M059J (cell line): ENCODE measurements at regions not wholly inside any gene's neighbourhood (a gene's known extent, or its start where the extent isn't known, plus 50 kb on each side); places are given as distances from the start of the nearest gene placed in this dataset.
"Not testable (repeated sequence)": the region's sequence is repeated elsewhere in the genome, so short reads cannot be mapped to it uniquely, and the experiment has no call there.

ENCODE experiments used
- DNase-seq: peaks from one replicate; pipeline ENCODE4 v3.0.0-alpha.2; 2012; ENCODE audit warnings: low read depth

- no peak for DNase-seq
Measured at GRCh38 chr7:13708670-13709069, 280.8 kb downstream of the ETV1 start.

- DNase-seq = no peak
Measured at GRCh38 chr7:13713092-13713491, 276.4 kb downstream of the ETV1 start.

GRCh38 chr7:13715534-13715933, 273.9 kb downstream of the ETV1 start:
- DNase-seq = no peak

DNA sequence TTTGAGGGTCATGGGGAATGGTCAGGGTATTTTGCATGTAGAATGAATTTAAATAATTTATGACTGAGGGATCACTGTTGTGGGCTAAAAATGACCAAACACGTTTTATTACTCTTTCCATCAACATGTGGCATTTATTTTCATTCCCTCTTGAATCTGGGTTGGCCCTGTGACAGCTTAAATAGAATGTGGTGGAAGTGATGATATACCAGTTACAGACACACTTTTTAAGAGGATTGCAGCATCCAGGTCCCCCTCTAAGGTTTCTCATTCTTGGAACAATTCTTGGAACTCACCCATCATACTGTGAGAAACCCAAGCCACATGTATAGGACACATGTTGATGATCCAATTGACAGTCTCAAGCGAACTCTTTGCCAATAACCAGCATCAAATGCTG, 272.4 kb downstream of the ETV1 start:
- DNase-seq = no peak

GRCh38 chr7:13724191-13724976, 265.1 kb downstream of the ETV1 start:
- DNase-seq = no peak

- peak; percentile 7 for DNase-seq
Measured at GRCh38 chr7:13724977-13725566, 264.4 kb downstream of the ETV1 start.

- DNase-seq = no peak
Measured at GRCh38 chr7:13725591-13725990, 263.9 kb downstream of the ETV1 start.

- peak; percentile 5 for DNase-seq
Measured at GRCh38 chr7:13727279-13727678, 262.2 kb downstream of the ETV1 start.

- no peak for DNase-seq
Measured at GRCh38 chr7:13727751-13728150, 261.7 kb downstream of the ETV1 start.

- not testable (repeated sequence) for DNase-seq
Measured at GRCh38 chr7:13728430-13728829, 261.0 kb downstream of the ETV1 start.

- DNase-seq = peak; percentile 47
Measured at GRCh38 chr7:13731643-13732042, 257.8 kb downstream of the ETV1 start.

DNA sequence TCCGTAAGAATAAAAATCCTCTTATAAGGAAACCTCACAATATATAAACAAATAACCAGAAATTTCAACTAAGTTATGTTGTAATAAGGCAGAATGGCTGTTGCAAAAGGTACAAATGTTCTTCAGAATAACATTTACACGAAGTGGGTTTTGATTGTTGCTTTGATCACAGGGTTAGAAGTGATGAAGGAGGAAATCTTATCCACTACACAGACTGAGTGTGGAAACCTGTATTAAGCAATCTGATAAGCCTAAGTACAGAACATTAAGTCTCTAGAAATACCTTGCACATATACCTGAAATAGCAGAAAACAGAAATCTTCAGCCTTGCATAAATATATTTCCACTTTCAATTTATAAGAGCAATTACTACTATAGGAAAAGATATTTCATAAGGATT, 251.9 kb downstream of the ETV1 start:
- DNase-seq = no peak

GRCh38 chr7:13742126-13742525, 247.3 kb downstream of the ETV1 start:
- DNase-seq = peak; percentile 96

DNA sequence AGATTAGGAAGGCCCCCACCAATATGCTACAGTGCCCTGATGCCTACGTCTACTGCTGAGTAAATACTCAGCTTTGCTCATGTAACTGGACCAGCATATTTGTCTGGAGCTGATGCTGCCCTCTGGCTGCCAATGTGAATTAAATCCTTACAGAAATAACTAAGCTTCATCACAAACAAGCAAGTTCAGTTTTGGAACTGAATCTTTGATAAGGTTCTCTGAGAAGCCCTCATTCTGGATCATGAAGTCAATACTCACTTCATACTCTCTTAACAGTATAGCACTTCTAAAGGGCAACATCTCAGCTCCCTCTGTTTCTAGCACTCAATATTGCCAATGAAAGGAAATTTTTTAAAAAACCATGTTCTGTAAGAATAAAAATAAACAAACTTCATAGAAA, 246.7 kb downstream of the ETV1 start:
- peak; percentile 73 for DNase-seq

- DNase-seq = peak; percentile 11
Measured at GRCh38 chr7:13743226-13743625, 246.2 kb downstream of the ETV1 start.

DNA sequence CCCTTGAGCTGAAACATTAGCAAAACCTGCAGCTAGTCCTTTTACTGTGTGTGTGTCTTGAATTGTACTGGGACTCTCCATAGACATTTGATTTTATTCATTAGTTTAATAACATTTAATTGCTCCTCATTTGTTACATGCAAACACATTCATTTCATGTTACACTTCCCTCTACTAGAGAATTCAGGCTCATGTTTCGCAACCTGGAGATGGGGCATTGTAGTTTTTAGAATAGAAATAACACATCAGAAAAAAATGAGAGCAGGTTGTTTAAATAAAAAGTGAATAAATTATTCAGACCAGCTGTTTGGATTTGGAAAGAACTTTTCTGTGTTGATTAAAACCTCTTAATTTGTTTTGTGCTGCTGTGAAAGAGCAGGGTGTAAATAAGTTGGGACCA, 243.9 kb downstream of the ETV1 start:
- no peak for DNase-seq

- DNase-seq = no peak
Measured at GRCh38 chr7:13748998-13749397, 240.5 kb downstream of the ETV1 start.

GRCh38 chr7:13749636-13750035, 239.8 kb downstream of the ETV1 start:
- DNase-seq = no peak

DNA sequence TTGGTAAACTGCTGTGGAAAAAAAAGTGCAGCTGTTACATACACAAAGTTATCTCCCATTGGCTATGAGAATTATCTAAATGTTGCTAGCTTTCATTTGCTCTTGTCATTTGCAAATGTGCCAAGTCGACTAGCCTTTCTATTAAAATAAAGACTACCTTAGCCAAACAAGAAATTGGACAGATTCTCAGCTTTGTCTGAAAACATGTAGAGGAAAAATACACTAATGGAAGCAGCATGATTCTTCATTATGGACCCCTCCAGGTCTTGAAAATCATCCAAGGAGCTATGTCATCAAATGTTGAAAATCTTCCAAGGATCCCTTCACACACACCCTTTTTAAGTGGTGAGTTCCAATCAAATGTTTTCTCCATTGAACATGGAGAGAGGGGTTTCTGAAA, 237.7 kb downstream of the ETV1 start:
- DNase-seq = no peak

- DNase-seq = no peak
Measured at GRCh38 chr7:13757841-13758240, 231.6 kb downstream of the ETV1 start.

- DNase-seq = not testable (repeated sequence)
Measured at GRCh38 chr7:13765853-13766252, 223.6 kb downstream of the ETV1 start.

- DNase-seq = peak; percentile 5
Measured at GRCh38 chr7:13770305-13770704, 219.2 kb downstream of the ETV1 start.

DNA sequence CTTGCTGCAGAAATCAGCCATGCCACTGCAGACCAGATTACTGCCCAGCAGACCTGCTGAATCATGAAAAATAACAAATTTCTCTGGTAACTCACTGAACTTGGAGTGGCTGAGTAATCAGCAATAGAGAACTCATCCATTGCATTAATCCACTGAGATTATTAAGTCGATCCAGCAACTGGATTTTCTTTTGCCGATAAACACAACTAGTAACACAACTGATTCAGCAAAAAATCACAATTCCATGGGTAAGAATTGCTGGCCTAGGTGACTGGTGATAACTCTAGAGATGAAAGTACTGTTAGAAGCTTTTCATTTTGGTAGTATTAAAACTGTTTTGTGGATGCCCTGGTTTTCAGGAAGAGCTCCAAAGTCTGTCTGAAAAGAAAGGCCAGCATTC, 214.5 kb downstream of the ETV1 start:
- DNase-seq = no peak

DNA sequence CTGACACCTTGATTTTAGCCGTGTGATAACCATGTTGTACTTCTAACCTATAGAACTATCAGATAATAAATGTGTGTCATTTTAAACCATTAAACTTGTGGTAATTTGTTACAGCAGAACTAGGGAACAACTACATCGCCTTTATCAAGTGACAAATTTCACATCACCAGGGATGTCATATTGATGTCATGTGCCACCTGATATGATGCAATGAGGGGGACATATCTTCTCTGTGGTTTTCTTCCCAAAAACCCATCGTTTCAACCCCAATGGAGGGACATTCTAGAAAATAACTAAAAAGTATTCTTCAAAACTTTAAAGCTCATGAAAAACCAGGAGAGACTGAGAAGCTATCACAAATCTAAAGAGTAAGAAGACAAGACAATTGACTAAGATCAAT, 212.2 kb downstream of the ETV1 start:
- DNase-seq = no peak
